ENCODE measurements at regions not wholly inside any gene's neighbourhood (a gene's known extent, or its start where the extent isn't known, plus 50 kb on each side); places are given as distances from the start of the nearest gene placed in this dataset.

- no peak for DNase-seq (ENCODE audit: low read depth)
- no peak overlapping the region for H3K4me3 ChIP-seq (ENCODE audit: low read length)
- no peak for TF ChIP-seq CTCF (conservative IDR thresholded peaks at IDR 0.05; ENCODE audit: low read length)
These were observed 1057.9 kb downstream of the AMY1C start for GRCh38 chr1:104807590-104807989.

- TF ChIP-seq CTCF (conservative IDR thresholded peaks at IDR 0.05; ENCODE audit: low read length) = no peak
- no peak for DNase-seq (ENCODE audit: low read depth)
- H3K4me3 ChIP-seq (ENCODE audit: low read length) = no peak overlapping the region
These were observed 1075.7 kb downstream of the AMY1C start for GRCh38 chr1:104825401-104825800.

- H3K4me3 ChIP-seq (ENCODE audit: low read length) = no peak overlapping the region
- TF ChIP-seq CTCF (conservative IDR thresholded peaks at IDR 0.05; ENCODE audit: low read length) = no peak
- DNase-seq (ENCODE audit: low read depth) = no peak
These were observed 1080.8 kb downstream of the AMY1C start for GRCh38 chr1:104830534-104830933.

GRCh38 chr1:104852151-104852550 lies 1102.5 kb downstream of the AMY1C start:
- no peak for TF ChIP-seq CTCF (conservative IDR thresholded peaks at IDR 0.05; ENCODE audit: low read length)
- no peak for DNase-seq (ENCODE audit: low read depth)
- no peak overlapping the region for H3K4me3 ChIP-seq (ENCODE audit: low read length)

- no peak overlapping the region for H3K4me3 ChIP-seq (ENCODE audit: low read length)
- no peak for TF ChIP-seq CTCF (conservative IDR thresholded peaks at IDR 0.05; ENCODE audit: low read length)
- no peak for DNase-seq (ENCODE audit: low read depth)
These were observed 1103.6 kb downstream of the AMY1C start for GRCh38 chr1:104853276-104853675.

GRCh38 chr1:104854529-104854928 lies 1104.8 kb downstream of the AMY1C start:
- H3K4me3 ChIP-seq (ENCODE audit: low read length) = no peak overlapping the region
- no peak for TF ChIP-seq CTCF (conservative IDR thresholded peaks at IDR 0.05; ENCODE audit: low read length)
- DNase-seq (ENCODE audit: low read depth) = no peak

- no peak for TF ChIP-seq CTCF (conservative IDR thresholded peaks at IDR 0.05; ENCODE audit: low read length)
- no peak for DNase-seq (ENCODE audit: low read depth)
- H3K4me3 ChIP-seq (ENCODE audit: low read length) = no peak overlapping the region
These were observed 1105.9 kb downstream of the AMY1C start for GRCh38 chr1:104855550-104855949.
